Activated T-helper 1 cell treated with anti-CD3 and anti-CD28 coated beads, Interleukin-12 subunit alpha, Interleukin-12 subunit beta, Interleukin-2, Interleukin-4 antibody, amounts not matched to agents 30 ng/mL and 10 ng/mL and 1 ng/mL, durations not matched to agents 14 hours and 24 hours and 36 hours (primary cell): ENCODE measurements at regions not wholly inside any gene's neighbourhood (a gene's known extent, or its start where the extent isn't known, plus 50 kb on each side); places are given as distances from the start of the nearest gene placed in this dataset.

Experiments
- DNase-seq: peaks from one replicate; pipeline ENCODE4 v3.0.0; 2021; ENCODE audit warnings: low spot score
- H3K27ac Mint-ChIP-seq: one replicate; pipeline ENCODE4 v1.8.0; 2021; ENCODE audit warnings: mild to moderate bottlenecking, mixed read lengths
- H3K27me3 Mint-ChIP-seq: one replicate; pipeline ENCODE4 v1.8.0; 2022; ENCODE audit warnings: mild to moderate bottlenecking, moderate library complexity, mixed read lengths; ENCODE audit not compliant: insufficient read depth
- H3K36me3 Mint-ChIP-seq: one replicate; pipeline ENCODE4 v1.8.0; 2021; ENCODE audit warnings: low read depth, mixed read lengths
- H3K4me1 Mint-ChIP-seq: one replicate; pipeline ENCODE4 v1.8.0; 2021; ENCODE audit warnings: low read depth, mixed read lengths
- H3K4me3 Mint-ChIP-seq: one replicate; pipeline ENCODE4 v1.8.0; 2021; ENCODE audit warnings: mild to moderate bottlenecking, moderate library complexity, mixed read lengths
- H3K9me3 Mint-ChIP-seq: one replicate; pipeline ENCODE4 v1.8.0; 2021; ENCODE audit warnings: mixed read lengths
- intact Hi-C: fragments of 100-400 bp; cut with micrococcal nuclease; formaldehyde crosslinking; loops from one replicate; pipeline ENCODE4 v1.15.1; 2024

GRCh38 chr2:223522796-223523195 is 79.4 kb downstream of the SCG2 start:
- Mint-ChIP-seq H3K4me1 (no peaks in the 10 kb centered on the region), H3K27me3 (no peaks in the 10 kb centered on the region)
- intact Hi-C loops, result no loop called here

GRCh38 chr2:223523551-223524001 is 78.6 kb downstream of the SCG2 start:
- Mint-ChIP-seq H3K27me3 (no peaks in the 10 kb centered on the region), H3K4me1 (no peaks in the 10 kb centered on the region), H3K36me3 (no peaks in the 10 kb centered on the region), H3K4me3 (no peak overlapping the region), H3K27ac (no peak overlapping the region), H3K9me3 (no peaks in the 10 kb centered on the region)
- intact Hi-C loops, result no loop called here
- DNase-seq, result no peak

More at GRCh38 chr2:223522796-223523195, 79.4 kb downstream of the SCG2 start:
- Mint-ChIP-seq H3K36me3 (no peaks in the 10 kb centered on the region), H3K4me3 (no peak overlapping the region), H3K9me3 (no peaks in the 10 kb centered on the region), H3K27ac (no peak overlapping the region)
- DNase-seq, result no peak

GRCh38 chr2:223524066-223524465 is 78.1 kb downstream of the SCG2 start:
- no peak overlapping the region for H3K4me3 Mint-ChIP-seq
- no peak overlapping the region for H3K27ac Mint-ChIP-seq
- H3K27me3 Mint-ChIP-seq, result no peaks in the 10 kb centered on the region
- no peak for DNase-seq
- intact Hi-C loops, result no loop called here
- H3K9me3 Mint-ChIP-seq, result no peaks in the 10 kb centered on the region
- no peaks in the 10 kb centered on the region for H3K4me1 Mint-ChIP-seq
- H3K36me3 Mint-ChIP-seq, result no peaks in the 10 kb centered on the region

- no peaks in the 10 kb centered on the region for H3K9me3 Mint-ChIP-seq
- H3K4me3 Mint-ChIP-seq, result no peak overlapping the region
- no peaks in the 10 kb centered on the region for H3K27me3 Mint-ChIP-seq
- H3K4me1 Mint-ChIP-seq, result no peaks in the 10 kb centered on the region
- DNase-seq, result no peak
- intact Hi-C loops, result no loop called here
- H3K36me3 Mint-ChIP-seq, result no peaks in the 10 kb centered on the region
- H3K27ac Mint-ChIP-seq, result no peak overlapping the region
These were observed 76.1 kb downstream of the SCG2 start for GRCh38 chr2:223526106-223526505.

- intact Hi-C loops, result no loop called here
- no peak for DNase-seq
- Mint-ChIP-seq H3K9me3 (no peaks in the 10 kb centered on the region), H3K4me3 (no peak overlapping the region), H3K36me3 (no peaks in the 10 kb centered on the region), H3K4me1 (no peaks in the 10 kb centered on the region), H3K27ac (no peak overlapping the region), H3K27me3 (no peaks in the 10 kb centered on the region)
These were observed 74.1 kb downstream of the SCG2 start for GRCh38 chr2:223528036-223528435.

GRCh38 chr2:223529696-223530095 is 72.5 kb downstream of the SCG2 start:
- no peak for DNase-seq
- intact Hi-C loops, result no loop called here
- Mint-ChIP-seq H3K4me3 (no peak overlapping the region), H3K27ac (no peak overlapping the region), H3K4me1 (no peaks in the 10 kb centered on the region), H3K36me3 (no peaks in the 10 kb centered on the region), H3K27me3 (no peaks in the 10 kb centered on the region), H3K9me3 (no peaks in the 10 kb centered on the region)

GRCh38 chr2:223530811-223531210 is 71.3 kb downstream of the SCG2 start:
- Mint-ChIP-seq H3K4me1 (no peaks in the 10 kb centered on the region), H3K36me3 (no peaks in the 10 kb centered on the region), H3K9me3 (no peaks in the 10 kb centered on the region), H3K27ac (no peak overlapping the region), H3K4me3 (no peak overlapping the region), H3K27me3 (no peaks in the 10 kb centered on the region)
- DNase-seq, result no peak
- intact Hi-C loops, result no loop called here

- no peak overlapping the region for H3K4me3 Mint-ChIP-seq
- DNase-seq, result no peak
- no peaks in the 10 kb centered on the region for H3K36me3 Mint-ChIP-seq
- intact Hi-C loops, result no loop called here
- no peak overlapping the region for H3K27ac Mint-ChIP-seq
- H3K9me3 Mint-ChIP-seq, result no peaks in the 10 kb centered on the region
- H3K27me3 Mint-ChIP-seq, result no peaks in the 10 kb centered on the region
- no peaks in the 10 kb centered on the region for H3K4me1 Mint-ChIP-seq
These were observed 70.0 kb downstream of the SCG2 start for GRCh38 chr2:223532161-223532560.

GRCh38 chr2:223532712-223533111 is 69.4 kb downstream of the SCG2 start:
- Mint-ChIP-seq H3K9me3 (no peaks in the 10 kb centered on the region), H3K36me3 (no peaks in the 10 kb centered on the region), H3K27ac (no peak overlapping the region), H3K4me3 (no peak overlapping the region), H3K27me3 (no peaks in the 10 kb centered on the region), H3K4me1 (no peaks in the 10 kb centered on the region)
- intact Hi-C loops, result no loop called here
- no peak for DNase-seq

- no peak for DNase-seq
- H3K4me1 Mint-ChIP-seq, result no peaks in the 10 kb centered on the region
- H3K27me3 Mint-ChIP-seq, result no peaks in the 10 kb centered on the region
- H3K9me3 Mint-ChIP-seq, result no peaks in the 10 kb centered on the region
- intact Hi-C loops, result no loop called here
- no peak overlapping the region for H3K27ac Mint-ChIP-seq
- H3K36me3 Mint-ChIP-seq, result no peaks in the 10 kb centered on the region
- no peak overlapping the region for H3K4me3 Mint-ChIP-seq
These were observed 65.6 kb downstream of the SCG2 start for GRCh38 chr2:223536546-223536945.

- H3K4me1 Mint-ChIP-seq, result no peaks in the 10 kb centered on the region
- no peaks in the 10 kb centered on the region for H3K27me3 Mint-ChIP-seq
- H3K9me3 Mint-ChIP-seq, result no peaks in the 10 kb centered on the region
- no peak for DNase-seq
- intact Hi-C loops, result no loop called here
- H3K36me3 Mint-ChIP-seq, result no peaks in the 10 kb centered on the region
- no peak overlapping the region for H3K27ac Mint-ChIP-seq
- H3K4me3 Mint-ChIP-seq, result no peak overlapping the region
These were observed 65.0 kb downstream of the SCG2 start for GRCh38 chr2:223537115-223537514.

- Mint-ChIP-seq H3K4me1 (no peaks in the 10 kb centered on the region), H3K27me3 (no peaks in the 10 kb centered on the region), H3K27ac (no peak overlapping the region), H3K9me3 (no peaks in the 10 kb centered on the region), H3K4me3 (no peak overlapping the region), H3K36me3 (no peaks in the 10 kb centered on the region)
- DNase-seq, result no peak
- intact Hi-C loops, result no loop called here
These were observed 64.2 kb downstream of the SCG2 start for GRCh38 chr2:223537651-223538601.

GRCh38 chr2:223538920-223539440 is 63.2 kb downstream of the SCG2 start:
- Mint-ChIP-seq H3K4me3 (no peak overlapping the region), H3K27me3 (no peaks in the 10 kb centered on the region), H3K4me1 (no peaks in the 10 kb centered on the region), H3K27ac (no peak overlapping the region), H3K9me3 (no peaks in the 10 kb centered on the region), H3K36me3 (no peaks in the 10 kb centered on the region)
- DNase-seq, result no peak
- intact Hi-C loops, result no loop called here
